ENCODE measurements at regions not wholly inside any gene's neighbourhood (a gene's known extent, or its start where the extent isn't known, plus 50 kb on each side); places are given as distances from the start of the nearest gene placed in this dataset.

DNA sequence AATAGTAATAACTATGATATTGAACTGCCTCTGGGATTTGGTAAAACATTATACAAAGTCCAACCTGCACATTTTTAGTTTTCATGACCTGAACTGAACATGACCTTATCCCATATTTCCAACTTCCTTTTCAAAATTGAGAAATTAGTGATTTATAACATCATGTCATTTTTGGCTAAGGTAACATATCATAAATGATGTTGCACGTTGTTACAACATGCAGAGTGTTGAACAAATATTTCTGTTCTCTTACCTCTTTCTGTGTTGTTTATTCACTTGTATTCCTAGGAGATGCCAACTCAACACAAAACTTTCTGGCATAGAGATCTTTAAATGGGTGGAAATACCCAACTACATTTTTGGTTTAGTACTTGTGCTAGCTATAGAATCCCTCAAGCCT lies 496.0 kb downstream of the SLC6A15 start (continued):
- TF ChIP-seq CHD7 (IDR thresholded peaks at IDR 0.05; ENCODE audit: insufficient replicate concordance, low read length) (no peak), SP4 (IDR thresholded peaks at IDR 0.05; ENCODE audit: low read length) (no peak), SP2 (IDR thresholded peaks at IDR 0.05; ENCODE audit: low read length) (no peak), SP1 (IDR thresholded peaks at IDR 0.05; ENCODE audit: low read depth, low read length) (no peak), TAF7 (optimal IDR thresholded peaks at IDR 0.05; ENCODE audit: borderline replicate concordance, low read depth, low read length) (no peak), SAP30 (IDR thresholded peaks at IDR 0.05; ENCODE audit: insufficient read depth, insufficient replicate concordance, low read length) (no peak), TCF12 (IDR thresholded peaks at IDR 0.05; ENCODE audit: low read depth, low read length) (no peak), CEBPB (IDR thresholded peaks at IDR 0.05; ENCODE audit: low read depth, low read length) (no peak), TBP (IDR thresholded peaks at IDR 0.05; ENCODE audit: low read depth, low read length) (no peak), SIX5 (IDR thresholded peaks at IDR 0.05; ENCODE audit: low read depth, low read length) (no peak), NRF1 (IDR thresholded peaks at IDR 0.05; ENCODE audit: low read depth, low read length) (no peak), CHD1 (IDR thresholded peaks at IDR 0.05; ENCODE audit: low read depth, low read length) (no peak)
- TF ChIP-seq, protein P1, sequence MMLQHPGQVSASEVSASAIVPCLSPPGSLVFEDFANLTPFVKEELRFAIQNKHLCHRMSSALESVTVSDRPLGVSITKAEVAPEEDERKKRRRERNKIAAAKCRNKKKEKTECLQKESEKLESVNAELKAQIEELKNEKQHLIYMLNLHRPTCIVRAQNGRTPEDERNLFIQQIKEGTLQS (IDR thresholded peaks at IDR 0.05; ENCODE audit: insufficient read depth, low read depth, low read length), result no peak

Data from H1 (cell line).